Activated CD4-positive, alpha-beta T cell treated with anti-CD3 and anti-CD28 coated beads, Interleukin-2, amount 50 U/mL, for 4 hours (primary cell): ENCODE measurements at regions not wholly inside any gene's neighbourhood (a gene's known extent, or its start where the extent isn't known, plus 50 kb on each side); places are given as distances from the start of the nearest gene placed in this dataset.
"Not testable (repeated sequence)": the region's sequence is repeated elsewhere in the genome, so short reads cannot be mapped to it uniquely, and the experiment has no call there.

Source experiments
- DNase-seq, 2 experiments: peaks; one replicate each; pipeline ENCODE4 v3.0.0-alpha.2; 2020

DNA sequence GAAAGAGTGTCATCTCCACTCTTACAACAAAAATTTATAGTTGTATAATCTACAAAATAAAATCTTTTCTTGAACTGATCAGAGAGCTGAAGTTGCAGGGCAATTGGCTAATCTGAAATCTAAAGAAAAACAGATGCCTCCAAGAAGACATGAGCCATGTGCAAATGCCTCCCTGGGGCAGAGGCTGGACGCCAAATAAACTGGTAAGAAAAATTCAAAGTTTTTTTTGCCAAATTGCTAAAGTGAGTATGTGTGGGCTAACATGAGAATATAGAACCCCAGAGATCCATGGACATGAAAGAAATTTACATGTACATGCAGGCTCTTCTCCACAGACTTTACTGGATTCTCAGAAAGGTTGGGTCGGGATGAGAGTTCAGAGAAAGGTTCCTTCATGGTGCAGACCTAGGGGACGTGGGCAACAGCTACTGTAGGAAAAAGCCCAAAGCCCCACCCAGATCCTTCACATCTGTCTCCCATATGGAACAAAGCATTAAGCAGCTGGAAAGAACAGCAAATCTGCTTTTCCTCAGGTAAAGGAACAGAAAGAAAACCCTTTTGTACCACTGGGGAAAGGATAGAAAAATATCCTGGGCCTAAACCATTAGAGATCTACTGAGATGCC is 90.5 kb upstream of the SIRPG start:
- DNase-seq: no peak

DNA sequence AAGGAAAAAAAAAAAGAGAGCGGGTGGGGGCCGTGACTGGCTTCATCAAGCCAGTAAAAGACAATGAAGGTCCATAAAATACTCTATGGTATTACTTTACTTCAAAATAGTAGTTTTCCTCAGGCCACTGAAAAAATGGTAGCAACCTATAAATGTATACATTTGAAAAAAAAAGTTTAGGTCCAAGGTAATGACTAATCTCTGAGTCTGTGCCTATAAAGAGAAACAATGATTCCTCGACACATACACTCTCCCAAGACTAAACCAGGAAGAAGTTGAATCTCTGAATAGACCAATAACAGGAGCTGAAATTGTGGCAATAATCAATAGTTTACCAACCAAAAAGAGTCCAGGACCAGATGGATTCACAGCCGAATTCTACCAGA is 84.5 kb upstream of the SIRPG start:
- not testable (repeated sequence) for DNase-seq

DNA sequence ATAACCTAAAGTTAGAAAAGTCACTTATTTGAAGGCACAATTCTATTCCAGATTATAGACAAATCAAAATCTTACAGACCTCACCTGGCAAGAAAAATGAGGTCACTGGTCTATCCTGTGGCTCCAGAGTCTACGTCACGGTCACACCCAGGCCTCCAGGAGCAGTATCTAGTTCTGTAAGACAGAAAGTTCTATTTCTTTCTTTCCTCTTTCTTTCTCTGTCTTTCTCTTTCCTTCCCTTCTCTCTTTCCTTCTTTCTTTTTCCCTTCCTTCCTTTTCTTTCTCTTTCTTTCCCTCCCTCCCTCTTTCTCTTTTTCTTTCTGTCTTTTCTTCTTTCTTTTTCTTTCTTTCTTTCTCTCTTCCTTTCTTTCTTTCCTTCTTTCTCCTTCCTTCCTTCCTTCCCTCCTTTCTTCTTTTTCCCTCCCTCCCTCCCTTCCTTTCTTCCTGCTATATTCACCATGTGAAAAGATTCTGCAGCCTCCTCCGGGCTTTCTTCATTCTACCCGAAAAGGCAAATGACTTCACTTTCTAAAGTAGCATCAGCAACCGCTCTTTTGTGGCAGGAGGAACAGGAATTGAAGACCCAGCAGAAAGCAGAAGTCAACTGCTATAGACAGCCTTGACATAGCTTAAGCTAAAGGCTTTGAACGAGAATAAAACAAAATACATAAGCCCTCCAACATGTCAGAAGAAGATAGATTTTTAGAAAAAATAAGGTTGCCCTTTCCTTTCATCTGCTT is 83.9 kb upstream of the SIRPG start:
- DNase-seq: no peak

DNA sequence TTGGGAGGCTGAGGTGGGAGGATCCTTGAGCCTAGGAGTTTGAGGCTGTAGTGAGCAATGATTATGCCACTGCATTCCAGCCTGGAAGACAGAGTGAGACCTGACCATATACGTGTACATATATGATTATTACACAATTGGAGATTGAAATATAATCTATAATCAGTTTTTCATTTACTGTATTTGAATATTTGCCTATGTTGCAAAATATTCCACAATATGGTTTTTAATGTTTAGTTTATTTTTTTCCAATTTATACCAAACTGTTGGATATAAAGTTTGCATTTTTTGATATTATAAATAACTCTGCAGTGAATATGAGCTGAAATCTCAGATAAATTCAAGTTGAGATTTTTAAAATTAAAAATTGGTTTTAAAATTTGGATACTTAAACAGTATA is 79.6 kb upstream of the SIRPG start:
- no peak for DNase-seq

DNA sequence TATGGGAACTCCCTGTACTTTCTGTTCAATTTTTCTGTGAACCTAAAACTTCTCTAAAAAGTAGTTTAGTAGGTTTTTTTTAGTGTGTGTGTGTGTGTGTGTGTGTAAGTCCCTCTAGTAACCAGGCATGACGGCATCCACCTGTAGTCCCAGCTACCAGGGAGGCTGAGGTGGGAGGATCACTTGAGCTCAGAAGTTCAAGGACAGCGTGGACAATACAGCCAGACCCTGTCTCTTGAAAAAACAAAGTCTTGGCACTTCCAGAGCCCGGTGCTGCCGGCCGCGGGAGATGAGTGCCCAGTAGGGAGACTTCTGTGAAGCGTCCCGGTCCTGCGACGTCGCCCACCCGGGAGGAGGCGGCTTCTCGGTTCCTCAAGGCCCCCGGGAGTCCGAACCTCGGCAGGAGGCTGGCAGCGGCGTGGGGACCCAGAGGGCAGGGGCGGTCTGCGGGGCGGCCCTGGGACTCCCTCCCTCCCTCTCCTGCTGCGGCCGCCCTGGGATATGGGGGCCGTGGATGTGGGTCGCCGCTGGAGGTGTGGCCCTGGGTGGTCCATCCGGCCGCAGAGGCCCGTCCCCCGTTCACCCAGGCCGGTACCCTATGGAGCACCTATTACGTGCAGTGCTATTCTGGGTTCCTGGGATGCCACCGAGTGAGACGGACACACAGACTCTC is 78.0 kb upstream of the SIRPG start:
- DNase-seq: no peak

DNA sequence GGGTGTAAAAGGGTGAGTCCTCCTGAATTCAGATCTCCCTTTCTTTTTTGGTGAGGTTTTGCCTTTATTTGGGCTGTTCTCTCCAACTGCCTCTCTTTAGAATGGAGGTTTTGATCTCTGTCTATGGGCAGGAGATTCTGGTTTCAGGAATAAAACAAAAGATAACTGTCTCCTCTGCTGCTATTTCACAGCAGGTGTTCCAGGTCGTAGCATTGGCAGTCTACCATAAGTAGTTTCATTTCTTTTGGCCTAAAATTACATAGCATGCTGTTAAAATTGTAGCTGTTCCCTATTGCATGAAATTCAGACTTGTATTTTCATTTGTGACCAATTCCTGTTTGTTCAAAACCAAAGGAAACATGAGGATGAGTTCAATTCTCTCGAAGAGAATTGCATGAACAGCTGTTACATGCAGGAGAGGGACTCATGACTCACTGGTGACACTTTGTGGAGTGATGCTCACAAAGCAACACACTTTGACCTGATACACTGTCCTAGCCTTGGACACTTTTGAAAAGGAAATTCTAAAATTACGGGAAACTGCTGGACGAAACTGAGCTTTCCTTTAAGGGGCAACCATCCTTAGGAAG is 76.8 kb upstream of the SIRPG start:
- DNase-seq: peak; percentile 27 to 33

DNA sequence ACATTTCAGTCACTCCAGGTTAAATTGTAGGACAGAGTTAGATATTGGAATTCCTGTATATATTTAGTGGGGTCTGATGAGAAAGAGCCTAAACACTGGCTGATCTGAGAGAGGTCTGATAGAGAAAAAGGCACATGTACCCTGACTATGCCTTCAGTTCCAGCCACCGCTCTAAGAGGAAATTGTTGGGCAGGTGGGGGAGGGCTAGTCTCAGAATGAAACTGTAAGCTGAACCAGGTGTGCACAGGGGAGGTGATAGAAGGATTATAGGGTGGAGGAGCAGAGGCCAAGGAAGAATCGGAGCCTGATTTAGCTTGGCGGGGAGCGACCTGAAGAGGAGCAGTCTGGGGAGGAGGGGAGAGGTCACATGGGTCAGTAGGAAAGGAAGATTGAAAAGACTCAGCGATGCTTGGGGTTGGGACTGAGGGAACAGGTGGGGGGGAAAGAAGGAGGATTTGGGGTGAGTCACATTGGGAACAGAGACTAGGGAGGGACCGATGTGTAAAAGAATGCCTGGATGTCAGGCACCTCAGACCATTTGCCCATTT is 74.3 kb upstream of the SIRPG start:
- DNase-seq: peak; percentile 42 to 45

DNA sequence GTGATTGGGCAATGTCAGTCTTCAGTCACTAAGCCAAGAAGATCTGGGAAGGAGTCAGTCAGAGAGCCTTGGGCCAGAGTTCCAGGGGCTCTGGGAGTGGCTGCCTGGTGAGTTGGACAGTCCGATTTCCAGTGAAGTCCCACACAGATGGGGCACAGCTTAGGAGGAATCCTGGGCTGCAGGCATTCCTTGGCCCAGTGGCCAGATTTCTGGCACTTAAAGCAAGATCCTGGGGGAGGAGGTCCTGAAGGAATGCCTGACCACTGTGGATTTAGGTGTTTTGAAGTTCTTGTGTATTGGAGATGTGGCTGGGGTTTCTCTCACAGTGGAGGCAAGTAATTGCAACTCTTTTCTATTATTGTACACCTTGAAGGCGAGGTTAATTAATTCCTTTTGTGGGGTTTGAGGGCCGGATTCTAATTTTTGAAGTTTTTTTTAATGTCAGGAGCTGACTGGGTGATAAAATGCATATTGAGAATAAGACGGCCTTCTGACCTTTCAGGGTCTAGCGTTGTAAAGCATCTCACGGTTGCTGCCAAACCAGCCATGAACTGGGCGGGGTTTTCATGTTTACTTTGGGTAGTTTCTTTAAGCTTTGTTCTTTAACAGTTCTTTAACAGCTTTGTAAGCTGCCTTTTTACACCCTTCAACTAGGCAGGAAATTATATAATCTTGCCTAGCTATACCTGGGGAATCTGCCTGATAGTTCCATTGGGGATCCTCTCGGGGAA is 73.6 kb upstream of the SIRPG start:
- DNase-seq: not testable (repeated sequence)

DNA sequence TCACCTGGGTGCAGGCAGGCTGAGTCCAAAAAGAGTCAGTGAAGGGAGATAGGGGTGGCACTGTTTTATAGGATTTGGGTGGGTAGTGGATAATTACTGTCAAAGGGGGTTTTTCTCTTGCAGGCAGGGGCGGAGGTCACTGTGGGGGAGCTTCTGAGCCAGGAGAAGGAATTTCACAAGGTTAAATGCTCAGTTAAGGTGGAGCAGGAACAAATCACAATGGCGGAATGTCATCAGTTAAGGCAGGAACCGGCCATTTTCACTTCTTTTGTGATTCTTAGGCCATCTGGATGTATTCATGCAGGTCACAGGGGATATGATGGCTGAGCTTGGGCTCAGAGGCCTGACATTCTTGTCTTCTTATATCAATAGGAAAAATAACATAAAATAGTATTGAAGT is 69.7 kb upstream of the SIRPG start:
- DNase-seq: not testable (repeated sequence)

DNA sequence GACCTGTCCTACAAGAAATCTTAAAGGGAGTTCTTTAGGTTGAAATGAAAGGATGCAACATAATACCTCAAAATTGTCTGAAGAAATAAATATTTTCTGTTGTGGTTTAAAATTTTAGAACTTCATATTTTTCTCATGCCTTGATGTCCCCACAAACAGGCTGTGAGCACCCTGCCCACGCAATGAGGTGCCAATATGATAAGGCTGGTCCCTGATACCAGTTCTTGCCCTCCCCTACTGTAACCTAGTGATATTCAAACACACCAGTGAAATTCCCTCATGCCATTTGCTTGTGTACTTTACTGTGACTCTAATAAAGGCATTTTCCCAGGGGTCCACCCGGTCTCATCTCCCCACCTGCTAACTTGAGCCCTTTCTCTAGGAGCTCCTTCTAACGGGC is 67.3 kb upstream of the SIRPG start:
- no peak for DNase-seq

DNA sequence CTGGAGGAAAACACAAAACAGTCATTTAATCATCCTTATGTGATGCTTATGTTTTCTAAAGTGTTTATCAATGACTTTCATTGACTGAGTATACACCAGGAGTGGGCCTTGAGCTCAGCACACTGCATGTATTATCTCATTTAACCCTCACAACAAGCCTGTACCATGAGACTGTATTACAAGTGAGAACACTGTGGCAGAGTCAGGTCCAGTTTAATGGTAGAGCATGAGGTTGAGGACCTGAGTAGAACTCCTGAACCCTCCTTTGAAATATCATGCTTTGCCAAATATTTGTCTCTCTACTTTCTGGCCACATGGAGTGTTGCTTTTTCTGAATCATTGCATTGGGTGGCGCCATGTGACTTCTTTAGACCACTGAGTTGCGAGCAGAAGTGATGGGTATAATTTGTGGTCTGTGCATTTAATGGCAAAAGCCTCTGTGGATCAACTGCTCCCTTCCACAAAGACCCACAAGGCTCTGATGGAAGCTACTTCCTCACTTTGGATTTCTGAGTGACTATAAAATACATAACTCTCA is 65.0 kb upstream of the SIRPG start:
- no peak for DNase-seq

DNA sequence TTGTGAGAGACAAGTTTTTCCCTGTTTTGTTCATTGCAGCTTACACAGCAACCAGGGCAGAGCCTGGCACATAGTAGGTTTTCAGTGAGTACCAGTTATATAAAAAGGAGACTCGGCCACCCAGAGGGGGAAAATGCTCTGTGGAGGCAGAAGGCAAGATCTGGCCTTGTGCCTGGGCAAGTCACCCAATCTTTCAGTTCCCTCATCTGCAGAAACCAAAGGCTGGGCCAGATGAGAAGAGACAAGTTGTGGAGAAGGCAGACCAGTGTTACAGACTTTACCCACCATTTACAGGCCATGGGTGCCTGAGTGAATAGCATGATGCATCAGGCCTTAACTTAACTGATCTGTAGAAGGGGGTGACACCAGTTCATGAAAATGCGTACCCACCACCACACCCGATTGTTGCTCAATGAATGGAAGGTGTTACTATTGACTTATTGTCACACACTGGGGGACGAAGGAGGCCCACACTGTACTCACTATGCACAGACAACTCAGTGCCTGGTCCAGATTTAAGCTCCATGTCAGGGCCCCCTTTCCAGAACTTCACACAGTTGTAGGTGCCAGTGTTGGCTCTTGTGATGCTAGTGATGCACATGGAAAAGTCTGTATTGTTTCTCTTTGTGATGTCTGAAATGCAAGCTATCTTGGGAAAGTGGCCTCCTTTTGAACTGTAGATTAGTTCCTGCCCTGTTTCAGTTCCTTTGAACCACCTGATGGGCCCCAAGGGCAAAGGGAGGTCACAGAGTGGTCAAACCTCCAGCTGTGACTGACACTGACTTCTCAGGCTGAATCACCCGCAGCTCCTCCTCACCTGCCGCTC is 64.3 kb upstream of the SIRPG start:
- DNase-seq: no peak

DNA sequence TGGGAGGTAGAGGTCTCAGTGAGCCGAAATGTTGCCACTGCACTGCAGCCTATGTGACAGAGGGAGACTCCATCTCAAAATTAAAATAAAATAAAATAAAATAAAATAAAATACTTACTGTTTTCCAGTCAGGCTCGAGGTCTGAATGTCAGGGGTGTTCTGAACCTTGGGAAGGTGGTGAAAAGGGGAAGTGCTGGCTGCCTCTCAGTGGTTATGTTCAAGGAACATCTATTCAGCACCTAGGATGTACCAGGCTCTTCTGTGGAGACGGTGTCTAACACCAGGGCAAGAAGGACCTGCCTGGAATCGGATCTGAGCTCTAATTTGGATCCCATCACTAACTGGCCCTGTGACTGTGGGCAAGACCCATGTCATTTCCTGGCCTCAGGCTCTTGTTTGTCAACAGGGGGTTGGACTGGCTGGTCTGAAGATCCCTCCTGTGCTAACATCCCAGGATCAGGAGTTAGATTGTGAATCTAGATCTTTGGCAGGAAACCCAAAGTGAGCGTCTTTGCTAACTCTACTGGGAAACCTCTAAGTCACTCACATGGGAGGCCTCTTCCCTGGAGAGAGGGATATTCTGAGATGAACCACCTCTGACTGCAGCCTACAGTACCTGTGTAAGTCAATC is 63.4 kb upstream of the SIRPG start:
- DNase-seq: no peak

DNA sequence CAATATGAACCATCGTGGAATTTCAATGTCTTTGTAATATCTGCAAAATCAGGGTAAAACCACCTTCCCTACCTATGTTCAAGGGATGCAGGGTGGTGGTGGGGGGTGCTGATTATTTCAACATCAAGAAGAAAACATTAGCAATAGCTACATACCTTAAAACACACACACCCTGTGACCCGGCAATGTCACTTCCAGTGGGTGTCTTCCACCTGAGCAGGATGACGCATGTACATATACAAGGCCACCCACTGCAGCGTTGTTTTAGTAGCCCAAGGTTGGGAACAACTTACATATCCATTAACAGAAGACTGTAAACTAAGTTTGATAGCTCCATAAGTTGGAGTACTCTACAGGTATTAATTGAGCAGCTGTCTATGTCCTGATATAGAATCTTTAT is 62.6 kb upstream of the SIRPG start:
- DNase-seq: no peak

DNA sequence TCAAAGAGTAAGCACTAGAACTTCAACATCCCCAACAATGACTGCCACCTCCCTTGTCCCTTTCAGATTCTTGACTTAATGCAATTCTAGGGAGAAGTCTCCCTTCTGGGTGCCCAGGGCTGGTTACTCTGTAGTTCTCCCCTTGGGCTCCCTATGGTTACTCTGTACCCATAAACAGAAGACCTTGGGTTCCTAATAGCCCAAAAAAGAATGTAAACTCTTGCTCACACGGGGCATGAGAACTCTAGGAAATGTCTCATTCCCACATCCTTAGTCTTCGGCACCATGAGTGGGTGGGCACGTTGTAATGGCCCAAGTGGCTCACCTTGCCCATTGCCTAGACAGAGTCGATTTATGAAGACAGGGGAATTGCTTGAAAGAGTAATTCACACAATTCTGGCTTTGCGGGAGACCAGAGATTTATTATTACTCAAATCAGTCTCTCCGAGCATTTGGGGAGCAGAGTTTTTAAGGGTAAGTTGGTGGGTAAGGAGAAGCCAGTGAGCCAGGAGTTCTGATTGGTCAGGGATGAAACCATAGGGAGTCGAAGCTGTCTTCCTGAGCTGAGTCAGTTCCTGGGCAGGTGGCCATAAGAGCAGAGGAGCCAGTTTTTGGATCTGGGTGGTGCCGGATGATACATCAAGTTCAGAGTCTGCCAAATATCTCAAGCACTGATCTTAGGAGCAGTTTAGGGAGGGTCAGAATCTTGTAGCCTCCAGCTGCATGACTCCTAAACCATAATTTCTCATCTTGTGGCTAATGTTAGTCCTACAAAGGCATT is 61.2 kb upstream of the SIRPG start:
- no peak for DNase-seq

DNA sequence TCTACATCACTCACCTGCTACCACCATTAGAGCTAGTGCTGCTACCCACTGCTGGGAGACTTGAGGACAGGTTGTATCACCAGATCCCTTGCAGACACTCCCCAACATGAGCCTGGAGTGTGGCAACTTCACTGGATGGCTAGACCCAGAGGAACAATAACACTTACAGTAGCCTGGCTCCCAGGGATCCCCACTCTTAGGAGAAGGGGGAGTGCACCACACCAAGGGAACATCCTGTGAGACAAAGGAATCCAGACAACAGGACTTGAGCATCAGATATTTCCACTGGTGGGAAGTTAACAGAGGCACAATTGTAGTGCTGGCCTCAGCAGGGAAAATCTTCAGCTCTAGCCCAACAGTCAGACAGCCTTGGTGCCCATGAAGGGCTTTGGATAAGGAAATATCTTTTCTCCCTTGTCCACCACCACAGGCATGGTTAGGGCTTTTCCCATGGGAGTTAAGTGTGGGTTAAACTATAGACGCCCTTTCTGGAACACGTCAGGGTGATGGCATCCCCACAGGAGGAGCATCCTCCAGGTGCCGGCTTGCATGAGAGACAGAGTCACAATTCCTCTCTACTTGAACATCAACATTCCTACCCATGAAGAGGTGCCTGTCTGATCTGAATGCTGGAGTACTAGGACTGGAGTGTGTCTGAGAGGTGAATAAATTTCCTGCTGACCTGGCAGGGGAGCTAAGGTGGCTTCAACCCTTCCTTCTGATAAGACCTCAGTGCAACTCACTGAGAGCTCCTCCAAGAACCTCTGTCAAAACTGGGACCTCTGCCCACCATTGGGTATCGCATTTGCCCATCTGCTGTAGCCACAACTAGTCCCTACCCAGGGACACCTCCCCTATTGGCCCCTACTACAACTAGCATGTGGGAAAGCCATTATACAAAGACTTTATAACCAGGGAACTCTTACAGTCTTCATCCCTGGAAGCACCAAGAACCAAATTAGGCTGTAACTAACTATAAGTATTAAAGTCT is 55.4 kb upstream of the SIRPG start:
- no peak for DNase-seq

DNA sequence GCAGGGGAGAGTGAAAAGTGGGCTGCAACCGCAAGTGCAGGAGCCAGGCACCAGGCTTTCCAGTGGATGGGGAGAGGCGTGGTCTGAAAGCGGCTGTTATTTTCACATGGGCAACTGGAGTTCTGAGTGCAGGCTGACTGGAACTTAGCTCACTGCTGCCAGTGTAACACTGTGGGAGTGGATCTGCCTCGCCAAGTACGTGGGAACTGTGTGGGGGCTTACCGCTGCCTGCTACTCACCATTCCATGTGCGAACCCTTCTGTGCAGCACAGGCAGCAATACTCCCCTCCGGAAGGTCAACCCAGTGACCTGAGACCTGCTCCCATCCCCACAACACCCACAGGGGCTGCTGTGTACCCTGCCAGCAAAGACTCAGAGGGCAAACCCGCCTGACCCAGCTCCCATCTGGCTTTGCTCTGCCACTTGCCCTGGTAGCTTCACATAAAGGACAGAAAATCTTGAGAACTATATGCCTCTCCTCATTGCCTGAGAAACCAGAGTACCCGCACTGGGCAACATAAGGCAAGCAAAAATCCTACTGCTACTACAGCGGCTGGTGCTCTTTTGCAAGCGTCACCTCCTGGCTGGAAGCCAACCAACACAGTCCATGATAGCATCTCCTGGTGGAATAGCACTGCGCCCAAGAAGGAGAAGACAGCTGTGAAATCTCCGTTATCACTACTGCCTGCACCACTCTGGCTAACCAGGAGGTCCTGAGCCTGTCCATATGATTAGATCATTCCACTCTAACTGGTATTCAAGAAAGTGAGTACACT is 54.4 kb upstream of the SIRPG start:
- DNase-seq: no peak

DNA sequence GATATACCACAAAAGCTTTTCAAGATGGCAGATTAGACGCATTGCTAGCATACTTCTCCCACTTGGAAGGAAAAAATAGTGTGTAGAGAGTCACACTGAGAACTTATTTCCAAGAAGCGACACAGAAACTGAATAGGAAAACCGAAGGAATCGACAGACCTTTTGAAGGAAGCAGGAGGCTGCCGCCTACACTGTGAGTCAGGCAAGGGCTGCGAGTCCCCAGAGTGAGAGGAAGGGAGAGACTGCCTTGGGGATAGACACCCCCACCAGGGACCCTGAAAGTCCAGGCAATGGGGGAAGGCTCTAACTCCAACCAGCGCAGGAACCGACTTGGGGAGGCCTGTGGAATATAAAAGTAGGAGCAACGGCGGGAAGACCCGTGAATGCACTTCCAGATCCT is 53.7 kb upstream of the SIRPG start:
- DNase-seq: no peak
